K562 (cell line): ENCODE measurements at regions not wholly inside any gene's neighbourhood (a gene's known extent, or its start where the extent isn't known, plus 50 kb on each side); places are given as distances from the start of the nearest gene placed in this dataset.

Experiments used
- ATAC-seq: fragments of 200-7000 bp; cut with Tn5 transposase; 3 replicates; pipeline ENCODE4 v1.9.1; 2020; ENCODE audit warnings: moderate library complexity
- BruUV-seq: library from RNA; stranded (reverse); fragments of 400-500 nt; replicated peaks from 2 replicates; lab custom pipeline; 2021; lab: Mats Ljungman, UMichigan
- CTCF ChIA-PET: fragments of 300-600 bp; formaldehyde crosslinking; extraction: SDS; loops from one replicate; lab custom pipeline; 2021; ENCODE audit warnings: low intra/inter-chr PET ratio; lab: Yijun Ruan, JAX
- POLR2A ChIA-PET: fragments of 300-600, 350-650 bp; sonication (Branson Sonifier 250); formaldehyde crosslinking; extraction: SDS; loops from one replicate; lab custom pipeline; 2021; ENCODE audit warnings: antibody characterized with exemption, inconsistent platforms; lab: Yijun Ruan, JAX
- DNase-seq, 4 experiments: peaks; one replicate each; pipeline versions ENCODE4 v3.0.0 to v3.0.0-alpha.2; 2011 to 2018; ENCODE audit warnings: low spot score in 3 of 4, mixed read lengths in 3 of 4; ENCODE audit errors: extremely low read depth in 1 of 4
- FAIRE-seq: peaks from 2 replicates; lab custom pipeline; 2011; peaks lifted over from hg19 to GRCh38; lab: Jason Lieb, UNC
- H2AFZ ChIP-seq: 2 replicates; pipeline ENCODE4 v1.6.0; 2011; ENCODE audit warnings: low read depth, low read length, control low read depth, inconsistent platforms
- H3K27ac ChIP-seq: fragments of 200-600 bp; 3 replicates; pipeline ENCODE4 v1.8.0; 2011; ENCODE audit warnings: low read depth, mild to moderate bottlenecking, control low read depth, inconsistent platforms, low read length, moderate library complexity, mixed read lengths; ENCODE audit errors: extremely low read depth
- H3K27me3 ChIP-seq, 2 experiments: fragments of 300-600 bp in 1 of 2; 2 replicates in 1 of 2; 3 replicates in 1 of 2; pipeline versions ENCODE4 v1.6.0 to v1.8.0; 2011; ENCODE audit warnings: inconsistent platforms in 2 of 2, low read length in 2 of 2, mild to moderate bottlenecking in 1 of 2, mixed read lengths in 1 of 2, moderate library complexity in 1 of 2; ENCODE audit not compliant: control insufficient read depth in 2 of 2, insufficient read depth in 2 of 2
- H3K36me3 ChIP-seq: fragments of 300-600 bp; 3 replicates; pipeline ENCODE4 v1.8.0; 2011; ENCODE audit warnings: mild to moderate bottlenecking, low read length, inconsistent platforms; ENCODE audit not compliant: control insufficient read depth, insufficient read depth
- H3K4me1 ChIP-seq, 2 experiments: fragments of 200-600 bp in 1 of 2; replicated peaks in 1 of 2; 2 replicates in 1 of 2; 3 replicates in 1 of 2; pipeline versions ENCODE4 v1.5.1 to v1.8.0; 2011; ENCODE audit warnings: inconsistent platforms in 2 of 2, low read length in 2 of 2, mild to moderate bottlenecking in 1 of 2, mixed read lengths in 1 of 2, moderate library complexity in 1 of 2; ENCODE audit not compliant: control insufficient read depth in 2 of 2, insufficient read depth in 2 of 2
- H3K4me2 ChIP-seq: 2 replicates; pipeline ENCODE4 v1.6.1; 2011; ENCODE audit warnings: low read length, control low read depth, inconsistent platforms, mixed read lengths; ENCODE audit not compliant: insufficient read depth
- H3K4me3 ChIP-seq: fragments of 200-600 bp; sonication (generic), shearing (Covaris generic); 2 replicates; pipeline ENCODE4 v1.5.1; 2016; ENCODE audit warnings: control low read depth, inconsistent platforms
- H3K79me2 ChIP-seq: fragments of 200-600 bp; 3 replicates; pipeline ENCODE4 v1.8.0; 2011; ENCODE audit warnings: low read length, inconsistent platforms; ENCODE audit not compliant: control insufficient read depth, insufficient read depth
- H3K9ac ChIP-seq, 2 experiments: 2 replicates each; pipeline versions ENCODE4 v1.6.0 to v1.6.1; 2011; ENCODE audit warnings: low read depth in 2 of 2, low read length in 2 of 2, control low read depth in 1 of 2, inconsistent platforms in 1 of 2, mild to moderate bottlenecking in 1 of 2, mixed read lengths in 1 of 2; ENCODE audit not compliant: insufficient read depth in 1 of 2
- H3K9me1 ChIP-seq: one replicate; pipeline ENCODE4 v1.6.0; 2011; ENCODE audit warnings: inconsistent platforms, mild to moderate bottlenecking, low read length, moderate library complexity; ENCODE audit not compliant: control insufficient read depth, insufficient read depth
- H3K9me3 ChIP-seq: replicated peaks from 2 replicates; pipeline ENCODE4 v1.5.1; 2011; ENCODE audit warnings: low read depth, low read length, inconsistent platforms; ENCODE audit not compliant: control insufficient read depth, insufficient read depth
- H4K20me1 ChIP-seq: replicated peaks from 2 replicates; pipeline ENCODE4 v1.6.1; 2011; ENCODE audit warnings: low read length, inconsistent platforms, mixed read lengths; ENCODE audit not compliant: control insufficient read depth, insufficient read depth
- BHLHE40 ChIP-seq: IDR thresholded peaks from 2 replicates; pipeline ENCODE4 v1.6.1; 2011; ENCODE audit warnings: low read length, improper control_type of control experiment
- BRD9 ChIP-seq: fragments of 450-650 bp; IDR thresholded peaks from 2 replicates; pipeline ENCODE4 v1.6.1; 2018; ENCODE audit warnings: low read depth; ENCODE audit not compliant: partially characterized antibody
- CEBPB ChIP-seq: fragments of 450-650 bp; IDR thresholded peaks from 2 replicates; pipeline ENCODE4 v1.6.1; 2016; ENCODE audit warnings: missing genetic modification characterization, missing compliant biosample characterization
- CREBBP ChIP-seq: IDR thresholded peaks from one replicate; pipeline ENCODE4 v1.6.1; 2012; ENCODE audit warnings: low read depth, mild to moderate bottlenecking, control low read depth, inconsistent platforms, low read length
- CSDE1 ChIP-seq, 2 experiments: fragments of 450-650 bp; IDR thresholded peaks; 2 replicates each; pipeline ENCODE4 v1.6.1; 2016; ENCODE audit warnings: mild to moderate bottlenecking in 1 of 2
- DACH1 ChIP-seq: fragments of 450-650 bp; IDR thresholded peaks from 2 replicates; pipeline ENCODE4 v1.6.1; 2018; ENCODE audit not compliant: partially characterized antibody
- RHOXF2B ChIP-seq: fragments of 250-450 bp; sonication (Bioruptor Pico); conservative IDR thresholded peaks from 2 replicates; pipeline ENCODE4 v1.5.1; 2021
- SMAD4 ChIP-seq: fragments of 250-450 bp; sonication (Bioruptor Pico); conservative IDR thresholded peaks from 2 replicates; pipeline ENCODE4 v1.8.0; 2021; ENCODE audit warnings: inconsistent platforms, mild to moderate bottlenecking, moderate library complexity
- SMC3 ChIP-seq: conservative IDR thresholded peaks from 2 replicates; pipeline ENCODE4 v1.6.1; 2011; ENCODE audit warnings: low read depth, low read length, improper control_type of control experiment; ENCODE audit not compliant: insufficient read depth
- ZNF212 ChIP-seq: fragments of 450-650 bp; formaldehyde crosslinking; IDR thresholded peaks from 2 replicates; pipeline ENCODE4 v1.4.0; 2020; ENCODE audit warnings: mild to moderate bottlenecking
- ZNF23 ChIP-seq: fragments of 250-450 bp; sonication (Bioruptor Pico); IDR thresholded peaks from 2 replicates; pipeline ENCODE4 v1.4.0; 2020; ENCODE audit warnings: mild to moderate bottlenecking
- WGBS: fragments of 100-300 bp; shearing (Covaris generic); methylation state at CpG from one replicate; pipeline ENCODE4 v1.1.6; 2016; ENCODE audit warnings: low coverage, mixed read lengths; ENCODE audit not compliant: insufficient coverage; ENCODE audit errors: missing lambda C conversion rate; 5-methylcytosine and 5-hydroxymethylcytosine counted together
- in situ Hi-C: fragments of 300-500 bp; cut with MboI; formaldehyde crosslinking; loops from 4 replicates; pipeline ENCODE4 v1.15.0; 2018; ENCODE audit warnings: inconsistent platforms, mixed read lengths
- intact Hi-C: fragments of 100-400 bp; cut with micrococcal nuclease; formaldehyde crosslinking; loops from 2 replicates; pipeline ENCODE4 v1.14.2; 2022
- TF ChIP-seq, protein P1 (sequence below): fragments of 450-650 bp; IDR thresholded peaks from 2 replicates; pipeline ENCODE4 v1.6.1; 2016; ENCODE audit warnings: antibody characterized with exemption
- TF ChIP-seq, protein P2 (sequence below): fragments of 450-650 bp; formaldehyde crosslinking; IDR thresholded peaks from 2 replicates; pipeline ENCODE4 v1.4.0; 2022; ENCODE audit warnings: missing genetic modification characterization

DNA sequence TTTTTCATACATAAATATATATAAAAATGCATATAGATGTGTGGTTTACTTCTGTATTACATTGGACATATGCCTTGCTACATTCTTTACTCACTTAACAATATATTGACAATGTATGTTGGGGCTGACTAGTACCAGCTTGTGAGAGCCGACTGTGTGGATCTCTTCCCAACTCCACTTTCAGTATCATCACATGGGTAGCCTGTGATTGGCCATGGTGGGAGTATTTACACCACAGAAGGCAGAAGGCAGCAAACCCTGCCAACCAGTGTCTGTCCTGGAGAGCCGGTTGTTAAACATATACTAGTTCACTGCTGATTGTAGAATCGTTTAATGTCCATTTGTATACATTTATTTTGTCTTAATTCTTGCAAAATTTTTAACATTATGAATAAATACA, 638.7 kb downstream of the DHX35 start:
- Histone ChIP-seq H3K4me2 (no peak overlapping the region), H4K20me1 (no peaks in the 10 kb centered on the region), H3K79me2 (no peaks in the 10 kb centered on the region), H3K9me3 (peaks cover 9% of the 10 kb centered on the region; the same call in 1 of the 2 replicates), H3K9me1 (no peaks in the 10 kb centered on the region), H3K27me3 (no peaks in the 10 kb centered on the region), H3K4me3 (no peak overlapping the region), H3K4me1 (no peaks in the 10 kb centered on the region), H3K9ac (no peak overlapping the region), H3K27ac (no peak overlapping the region), H2AFZ (no peak overlapping the region), H3K36me3 (no peaks in the 10 kb centered on the region)
- intact Hi-C loops (no loop called here), in situ Hi-C loops (no loop called here)
- 0% methylated on average over 3 of the region's 3 CpGs for WGBS
- no peak for DNase-seq
- ChIA-PET CTCF (no interaction called here), POLR2A (no interaction called here)
- no peak for FAIRE-seq
- no TSS peak for BruUV-seq
- TF ChIP-seq BRD9 (no peak), RHOXF2B (CRISPR knock-in tag) (no peak), CSDE1 (IDR thresholded peaks at IDR 0.05) (no peak), ZNF212 (CRISPR knock-in tag) (no peak), BHLHE40 (no peak)
- no peak for ATAC-seq

DNA sequence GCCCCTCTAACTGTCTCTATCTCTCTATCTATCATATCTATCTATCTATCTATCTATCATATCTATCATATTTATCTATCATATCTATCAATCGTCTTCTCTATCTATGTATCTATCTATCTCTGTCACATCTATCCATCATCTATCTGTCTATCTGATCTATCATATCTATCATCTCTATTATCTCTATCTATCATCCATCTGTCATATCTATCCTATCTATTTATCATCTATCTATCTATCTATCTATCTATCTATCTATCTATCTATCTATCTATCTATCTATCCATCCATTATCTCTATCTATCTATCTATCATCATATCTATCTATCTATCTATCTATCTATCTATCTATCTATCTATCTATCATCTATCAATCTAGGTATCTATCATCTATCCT, 638.0 kb downstream of the DHX35 start:
- Histone ChIP-seq H3K36me3 (no peaks in the 10 kb centered on the region), H3K9ac (no peak overlapping the region), H4K20me1 (no peaks in the 10 kb centered on the region), H3K4me3 (no peak overlapping the region), H3K27ac (no peak overlapping the region), H3K9me1 (no peaks in the 10 kb centered on the region), H3K9me3 (0 out of 2 replicates have a peak, but pooled peaks cover 9% of the 10 kb centered on the region), H3K4me1 (no peaks in the 10 kb centered on the region), H3K27me3 (no peaks in the 10 kb centered on the region), H2AFZ (no peak overlapping the region), H3K79me2 (no peaks in the 10 kb centered on the region), H3K4me2 (no peak overlapping the region)
- ChIA-PET POLR2A (no interaction called here), CTCF (no interaction called here)
- in situ Hi-C loops: no loop called here
- intact Hi-C loops: no loop called here
- TF ChIP-seq CEBPB (tag) (no peak), SMC3 (no peak), CREBBP (peak; percentile 3), ZNF23 (CRISPR knock-in tag) (no peak), SMAD4 (CRISPR knock-in tag) (no peak), ZNF212 (CRISPR knock-in tag) (no peak), DACH1 (peak; percentile 92)
- TF ChIP-seq, protein P1, sequence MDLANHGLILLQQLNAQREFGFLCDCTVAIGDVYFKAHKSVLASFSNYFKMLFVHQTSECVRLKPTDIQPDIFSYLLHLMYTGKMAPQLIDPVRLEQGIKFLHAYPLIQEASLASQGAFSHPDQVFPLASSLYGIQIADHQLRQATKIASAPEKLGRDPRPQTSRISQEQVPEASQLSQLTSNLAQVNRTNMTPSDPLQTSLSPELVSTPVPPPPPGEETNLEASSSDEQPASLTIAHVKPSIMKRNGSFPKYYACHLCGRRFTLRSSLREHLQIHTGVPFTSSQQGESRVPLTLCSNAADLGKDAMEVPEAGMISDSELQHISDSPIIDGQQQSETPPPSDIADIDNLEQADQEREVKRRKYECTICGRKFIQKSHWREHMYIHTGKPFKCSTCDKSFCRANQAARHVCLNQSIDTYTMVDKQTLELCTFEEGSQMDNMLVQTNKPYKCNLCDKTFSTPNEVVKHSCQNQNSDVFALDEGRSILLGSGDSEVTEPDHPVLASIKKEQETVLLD: peak; percentile 74
- TF ChIP-seq, protein P2, sequence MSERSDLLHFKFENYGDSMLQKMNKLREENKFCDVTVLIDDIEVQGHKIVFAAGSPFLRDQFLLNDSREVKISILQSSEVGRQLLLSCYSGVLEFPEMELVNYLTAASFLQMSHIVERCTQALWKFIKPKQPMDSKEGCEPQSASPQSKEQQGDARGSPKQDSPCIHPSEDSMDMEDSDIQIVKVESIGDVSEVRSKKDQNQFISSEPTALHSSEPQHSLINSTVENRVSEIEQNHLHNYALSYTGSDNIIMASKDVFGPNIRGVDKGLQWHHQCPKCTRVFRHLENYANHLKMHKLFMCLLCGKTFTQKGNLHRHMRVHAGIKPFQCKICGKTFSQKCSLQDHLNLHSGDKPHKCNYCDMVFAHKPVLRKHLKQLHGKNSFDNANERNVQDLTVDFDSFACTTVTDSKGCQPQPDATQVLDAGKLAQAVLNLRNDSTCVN (CRISPR knock-in tag): no peak
- WGBS: 0% methylated on average over 1 of the region's 1 CpG
- DNase-seq (no peak), ATAC-seq (no peak), FAIRE-seq (no peak)
- BruUV-seq: no TSS peak
